Peyer's patch (tissue), 4 donors: ENCODE measurements at regions not wholly inside any gene's neighbourhood (a gene's known extent, or its start where the extent isn't known, plus 50 kb on each side); places are given as distances from the start of the nearest gene placed in this dataset.

Experiments
- POLR2A ChIP-seq, 2 donors: fragments of 450-650 bp; IDR thresholded peaks; one replicate each; pipeline ENCODE4 v1.5.1; 2017; ENCODE audit warnings: antibody characterized with exemption in 2 of 2, mild to moderate bottlenecking in 2 of 2, moderate library complexity in 2 of 2
- TF ChIP-seq, protein P1 (sequence below), 6 experiments: fragments of 450-650 bp in 4 of 6; fragments of 200-600 bp in 2 of 6; sonication (generic) in 1 of 6; IDR thresholded peaks; one replicate each; pipeline ENCODE4 v1.5.1; 2017 to 2019; ENCODE audit warnings: antibody characterized with exemption in 6 of 6, mild to moderate bottlenecking in 3 of 6, moderate library complexity in 1 of 6

GRCh38 chr3:192039593-192039992 lies 578.6 kb downstream of the PYDC2 start:
- TF ChIP-seq, protein P1, sequence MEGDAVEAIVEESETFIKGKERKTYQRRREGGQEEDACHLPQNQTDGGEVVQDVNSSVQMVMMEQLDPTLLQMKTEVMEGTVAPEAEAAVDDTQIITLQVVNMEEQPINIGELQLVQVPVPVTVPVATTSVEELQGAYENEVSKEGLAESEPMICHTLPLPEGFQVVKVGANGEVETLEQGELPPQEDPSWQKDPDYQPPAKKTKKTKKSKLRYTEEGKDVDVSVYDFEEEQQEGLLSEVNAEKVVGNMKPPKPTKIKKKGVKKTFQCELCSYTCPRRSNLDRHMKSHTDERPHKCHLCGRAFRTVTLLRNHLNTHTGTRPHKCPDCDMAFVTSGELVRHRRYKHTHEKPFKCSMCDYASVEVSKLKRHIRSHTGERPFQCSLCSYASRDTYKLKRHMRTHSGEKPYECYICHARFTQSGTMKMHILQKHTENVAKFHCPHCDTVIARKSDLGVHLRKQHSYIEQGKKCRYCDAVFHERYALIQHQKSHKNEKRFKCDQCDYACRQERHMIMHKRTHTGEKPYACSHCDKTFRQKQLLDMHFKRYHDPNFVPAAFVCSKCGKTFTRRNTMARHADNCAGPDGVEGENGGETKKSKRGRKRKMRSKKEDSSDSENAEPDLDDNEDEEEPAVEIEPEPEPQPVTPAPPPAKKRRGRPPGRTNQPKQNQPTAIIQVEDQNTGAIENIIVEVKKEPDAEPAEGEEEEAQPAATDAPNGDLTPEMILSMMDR (IDR thresholded peaks at IDR 0.05): no peak
- TF ChIP-seq POLR2A (IDR thresholded peaks at IDR 0.05): no peak
